Esophagus squamous epithelium (tissue), 4 donors: ENCODE measurements at regions not wholly inside any gene's neighbourhood (a gene's known extent, or its start where the extent isn't known, plus 50 kb on each side); places are given as distances from the start of the nearest gene placed in this dataset.

ENCODE experiments used
- POLR2A ChIP-seq, 4 donors: fragments of 450-650 bp; IDR thresholded peaks; one replicate each; pipeline ENCODE4 v1.6.1; 2017; ENCODE audit warnings: antibody characterized with exemption in 4 of 4, mild to moderate bottlenecking in 4 of 4, moderate library complexity in 3 of 4
- TF ChIP-seq, protein P1 (sequence below), 6 experiments: fragments of 450-650 bp in 4 of 6; fragments of 200-600 bp in 2 of 6; sonication (generic) in 2 of 6; IDR thresholded peaks; one replicate each; pipeline ENCODE4 v1.5.1; 2016 to 2019; ENCODE audit warnings: antibody characterized with exemption in 6 of 6, mild to moderate bottlenecking in 4 of 6, moderate library complexity in 4 of 6

DNA sequence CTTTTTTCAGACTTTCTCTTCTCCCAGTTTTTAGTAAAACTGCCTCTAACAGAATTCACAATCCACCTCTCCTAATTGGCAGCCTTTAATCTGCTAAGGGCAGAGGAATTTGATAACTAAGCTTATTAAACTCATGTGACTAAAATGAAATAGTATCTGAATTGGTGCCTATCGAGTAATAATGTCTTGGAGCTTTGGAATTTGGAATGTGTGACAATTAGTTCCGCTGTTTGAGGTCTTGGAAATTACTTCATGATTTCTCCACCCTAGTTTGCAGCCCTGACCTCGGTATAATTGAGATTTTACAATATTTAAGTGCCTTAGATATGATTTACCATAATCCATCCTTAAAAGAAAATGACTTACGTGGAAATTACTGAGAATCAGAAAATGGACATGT lies 190.4 kb upstream of the NEBL start:
- no peak for TF ChIP-seq POLR2A (IDR thresholded peaks at IDR 0.05)
- TF ChIP-seq, protein P1, sequence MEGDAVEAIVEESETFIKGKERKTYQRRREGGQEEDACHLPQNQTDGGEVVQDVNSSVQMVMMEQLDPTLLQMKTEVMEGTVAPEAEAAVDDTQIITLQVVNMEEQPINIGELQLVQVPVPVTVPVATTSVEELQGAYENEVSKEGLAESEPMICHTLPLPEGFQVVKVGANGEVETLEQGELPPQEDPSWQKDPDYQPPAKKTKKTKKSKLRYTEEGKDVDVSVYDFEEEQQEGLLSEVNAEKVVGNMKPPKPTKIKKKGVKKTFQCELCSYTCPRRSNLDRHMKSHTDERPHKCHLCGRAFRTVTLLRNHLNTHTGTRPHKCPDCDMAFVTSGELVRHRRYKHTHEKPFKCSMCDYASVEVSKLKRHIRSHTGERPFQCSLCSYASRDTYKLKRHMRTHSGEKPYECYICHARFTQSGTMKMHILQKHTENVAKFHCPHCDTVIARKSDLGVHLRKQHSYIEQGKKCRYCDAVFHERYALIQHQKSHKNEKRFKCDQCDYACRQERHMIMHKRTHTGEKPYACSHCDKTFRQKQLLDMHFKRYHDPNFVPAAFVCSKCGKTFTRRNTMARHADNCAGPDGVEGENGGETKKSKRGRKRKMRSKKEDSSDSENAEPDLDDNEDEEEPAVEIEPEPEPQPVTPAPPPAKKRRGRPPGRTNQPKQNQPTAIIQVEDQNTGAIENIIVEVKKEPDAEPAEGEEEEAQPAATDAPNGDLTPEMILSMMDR (IDR thresholded peaks at IDR 0.05): no peak
